Right lobe of liver (tissue), 6 donors: ENCODE measurements at regions not wholly inside any gene's neighbourhood (a gene's known extent, or its start where the extent isn't known, plus 50 kb on each side); places are given as distances from the start of the nearest gene placed in this dataset.

Experiments used
- ATAC-seq, 4 donors: fragments of 200-7000 bp; cut with Tn5 transposase; one replicate each; pipeline ENCODE4 v1.9.1; 2020; ENCODE audit warnings: mild to moderate bottlenecking in 4 of 4, moderate library complexity in 4 of 4
- DNase-seq, 3 donors: peaks; one replicate each; pipeline ENCODE4 v3.0.0-alpha.2; 2020
- H3K27ac ChIP-seq, 3 donors: fragments of 200-600 bp; one replicate each; pipeline ENCODE4 v1.8.0; 2022
- H3K27me3 ChIP-seq, 2 donors: fragments of 200-600 bp; one replicate each; pipeline ENCODE4 v1.8.0; 2022
- H3K36me3 ChIP-seq, 4 donors: fragments of 200-600 bp; sonication (generic) in 1 of 4; one replicate each; pipeline versions ENCODE4 v1.5.1 to v1.8.0; 2017 to 2022; ENCODE audit warnings: control low read depth in 1 of 4
- H3K4me1 ChIP-seq, 4 donors: fragments of 200-600 bp; sonication (generic) in 1 of 4; one replicate each; pipeline versions ENCODE4 v1.5.1 to v1.8.0; 2017 to 2022; ENCODE audit warnings: control low read depth in 1 of 4
- H3K4me3 ChIP-seq, 3 donors: fragments of 200-600 bp; one replicate each; pipeline ENCODE4 v1.8.0; 2022
- H3K9me3 ChIP-seq, 4 donors: fragments of 200-600 bp; sonication (generic) in 1 of 4; one replicate each; pipeline versions ENCODE4 v1.5.1 to v1.8.0; 2017 to 2022; ENCODE audit warnings: control low read depth in 1 of 4
- CTCF ChIP-seq, 4 donors: fragments of 200-600 bp in 3 of 4; fragments of 450-650 bp in 1 of 4; IDR thresholded peaks; one replicate each; pipeline versions ENCODE4 v1.5.1 to v1.8.0; 2016 to 2022; ENCODE audit warnings: antibody characterized with exemption in 4 of 4, mild to moderate bottlenecking in 2 of 4
- POLR2A ChIP-seq: fragments of 450-650 bp; IDR thresholded peaks from one replicate; pipeline ENCODE4 v1.6.1; 2017; ENCODE audit warnings: antibody characterized with exemption, mild to moderate bottlenecking
- WGBS: methylation state at CpG from one replicate; pipeline ENCODE4 v1.1.6; 2018; ENCODE audit warnings: low coverage, low lambda C conversion rate; ENCODE audit not compliant: insufficient coverage; ENCODE audit errors: missing lambda C conversion rate; 5-methylcytosine and 5-hydroxymethylcytosine counted together
- intact Hi-C, 2 donors: fragments of 100-400 bp; cut with DNase I; formaldehyde crosslinking; loops; one replicate each; pipeline versions ENCODE4 v1.11.2 to v1.14.1; 2022
- donor health status: DM: no; HTN: yes; CAD: no.
- donor health status: DM: no; HTN: no; CAD: no.
- donor health status: DM: no; HTN: no; CAD: no.
- donor health status: DM: no; HTN: yes; CAD: no.
- donor health status: DM: no; HTN: yes; CAD: no.

GRCh38 chr10:4596951-4597350, 229.1 kb upstream of the AKR1E2 start:
- no peaks in the 10 kb centered on the region for H3K4me1 ChIP-seq
- intact Hi-C loops: no loop called here
- no peak overlapping the region for H3K4me3 ChIP-seq
- ATAC-seq (no peak), DNase-seq (no peak)
- H3K27me3 ChIP-seq: no peaks in the 10 kb centered on the region
- no peaks in the 10 kb centered on the region for H3K9me3 ChIP-seq
- TF ChIP-seq CTCF (IDR thresholded peaks at IDR 0.05): no peak
- TF ChIP-seq POLR2A: no peak
- WGBS: 44% methylated on average over 1 of the region's 1 CpG
- no peak overlapping the region for H3K27ac ChIP-seq
- H3K36me3 ChIP-seq: no peaks in the 10 kb centered on the region

DNA sequence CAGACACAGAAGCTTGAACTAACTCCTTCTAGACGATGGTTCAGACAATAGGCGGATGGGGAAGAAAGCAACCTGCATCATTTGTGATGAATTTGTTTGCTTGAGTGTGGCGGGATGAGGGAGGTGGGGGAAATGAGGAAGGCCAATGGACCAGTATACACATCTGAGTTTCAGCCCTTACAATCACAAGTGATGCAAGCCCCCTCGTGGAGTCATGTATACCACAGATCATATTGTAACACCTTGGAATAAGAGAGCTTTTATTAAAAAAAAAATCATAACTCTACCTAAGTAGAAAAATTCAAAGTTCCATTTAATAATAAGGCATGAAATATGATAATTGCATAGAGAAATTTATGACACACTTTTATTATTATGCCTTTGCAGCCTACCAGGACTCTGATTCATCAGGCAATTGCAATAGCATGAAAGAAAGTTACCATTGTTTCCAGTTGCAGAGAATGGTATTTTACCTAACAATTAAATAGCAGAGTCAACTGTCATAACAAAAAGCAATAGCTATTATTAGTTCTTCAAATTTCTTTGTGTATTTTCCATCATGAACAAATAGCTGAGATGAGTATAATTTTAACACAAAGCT, 230.2 kb upstream of the AKR1E2 start:
- Histone ChIP-seq H3K4me1 (no peaks in the 10 kb centered on the region), H3K27ac (no peak overlapping the region), H3K4me3 (no peak overlapping the region), H3K27me3 (no peaks in the 10 kb centered on the region), H3K9me3 (no peaks in the 10 kb centered on the region), H3K36me3 (no peaks in the 10 kb centered on the region)
- DNase-seq (no peak), ATAC-seq (no peak)
- intact Hi-C loops: no loop called here
- no peak for TF ChIP-seq POLR2A
- no peak for TF ChIP-seq CTCF (IDR thresholded peaks at IDR 0.05)
- WGBS: 65% methylated on average over 3 of the region's 4 CpGs

DNA sequence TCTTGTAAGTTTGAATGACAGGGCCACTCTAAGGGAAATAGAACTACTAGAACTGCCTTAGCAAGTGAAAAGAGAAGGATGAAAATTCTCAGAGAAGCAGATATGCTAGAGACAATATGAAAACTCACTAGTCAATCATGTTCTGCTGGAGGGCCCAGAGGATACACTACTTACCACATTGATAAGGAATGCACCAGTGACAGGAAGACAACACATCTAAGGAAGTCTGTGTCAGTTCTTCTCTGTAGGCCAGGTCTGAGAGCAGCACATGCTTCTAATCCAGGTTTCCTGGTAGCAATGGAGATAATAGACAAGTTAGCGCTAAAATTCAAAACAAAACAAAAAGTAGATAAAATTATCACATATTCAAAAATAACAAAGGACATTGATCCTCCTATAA, 235.2 kb upstream of the AKR1E2 start:
- no peak for ATAC-seq
- intact Hi-C loops: no loop called here
- no peaks in the 10 kb centered on the region for H3K27me3 ChIP-seq
- H3K4me3 ChIP-seq: no peak overlapping the region
- H3K9me3 ChIP-seq: no peaks in the 10 kb centered on the region
- no peaks in the 10 kb centered on the region for H3K4me1 ChIP-seq
- TF ChIP-seq POLR2A: no peak
- no peak for TF ChIP-seq CTCF (IDR thresholded peaks at IDR 0.05)
- DNase-seq: no peak
- WGBS: 43% methylated on average over 1 of the region's 1 CpG
- H3K36me3 ChIP-seq: no peaks in the 10 kb centered on the region
- H3K27ac ChIP-seq: no peak overlapping the region

DNA sequence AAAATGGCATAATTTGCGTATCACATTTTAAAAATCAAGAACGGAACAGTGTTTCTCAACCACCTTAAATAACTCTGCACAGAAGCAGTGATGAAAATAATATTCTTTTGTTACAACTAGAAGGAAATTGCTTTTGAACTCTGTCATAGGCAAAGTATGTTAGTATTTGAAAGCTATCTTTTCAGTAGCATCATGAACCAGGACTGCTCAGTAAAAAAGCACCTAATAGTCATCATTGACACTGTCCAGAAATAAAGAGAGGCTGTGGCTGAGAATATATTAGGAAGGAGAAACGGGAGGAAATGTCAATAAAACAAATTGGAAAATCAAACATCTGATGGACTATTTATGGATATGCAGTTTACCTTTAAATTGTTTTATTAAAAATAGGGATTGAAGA, 237.2 kb upstream of the AKR1E2 start:
- Histone ChIP-seq H3K9me3 (no peaks in the 10 kb centered on the region), H3K27ac (no peak overlapping the region), H3K27me3 (no peaks in the 10 kb centered on the region), H3K36me3 (no peaks in the 10 kb centered on the region), H3K4me1 (no peaks in the 10 kb centered on the region), H3K4me3 (no peak overlapping the region)
- 46% methylated on average over 3 of the region's 3 CpGs for WGBS
- ATAC-seq (no peak), DNase-seq (no peak)
- intact Hi-C loops: no loop called here
- TF ChIP-seq POLR2A: no peak
- no peak for TF ChIP-seq CTCF (IDR thresholded peaks at IDR 0.05)

DNA sequence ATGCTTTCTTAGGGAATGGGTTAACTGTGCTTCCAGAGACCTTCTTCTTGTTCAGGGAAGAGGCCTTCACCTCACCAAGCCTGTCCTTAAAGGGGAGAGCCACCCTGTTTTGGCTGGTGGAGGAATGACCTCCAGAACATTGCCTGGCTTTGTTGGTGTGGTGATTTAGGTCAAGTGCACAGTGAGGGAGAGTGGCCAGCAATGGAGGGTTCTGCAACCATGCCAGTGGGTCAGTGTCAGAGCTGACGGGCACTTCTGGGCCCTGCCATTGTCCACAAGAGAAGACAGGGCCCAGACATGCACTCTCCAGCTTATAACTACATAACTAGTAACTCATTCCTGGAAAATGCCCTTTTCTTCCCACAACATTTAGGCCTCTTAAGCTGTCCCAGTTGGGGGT, 238.5 kb upstream of the AKR1E2 start:
- ATAC-seq: no peak
- no CpG with 5 or more reads among the region's 1 CpG for WGBS
- intact Hi-C loops: no loop called here

More for the DNA sequence above, 238.5 kb upstream of the AKR1E2 start:
- Histone ChIP-seq H3K27ac (no peak overlapping the region), H3K9me3 (no peaks in the 10 kb centered on the region), H3K4me1 (no peaks in the 10 kb centered on the region), H3K4me3 (no peak overlapping the region), H3K27me3 (no peaks in the 10 kb centered on the region), H3K36me3 (no peaks in the 10 kb centered on the region)
- TF ChIP-seq CTCF (IDR thresholded peaks at IDR 0.05) (no peak), POLR2A (no peak)
- DNase-seq: no peak
